Prostate gland (tissue), 2 donors: ENCODE measurements at regions not wholly inside any gene's neighbourhood (a gene's known extent, or its start where the extent isn't known, plus 50 kb on each side); places are given as distances from the start of the nearest gene placed in this dataset.

Source experiments
- DNase-seq: peaks from one replicate; pipeline ENCODE4 v3.0.0-alpha.2; 2019; ENCODE audit warnings: low spot score
- H3K27ac ChIP-seq, 2 donors: fragments of 200-600 bp; sonication (generic); 2 replicates each; pipeline ENCODE4 v1.5.1; 2017 to 2019
- H3K27me3 ChIP-seq: fragments of 200-600 bp; sonication (generic); replicated peaks from 2 replicates; pipeline ENCODE4 v1.5.1; 2019; ENCODE audit not compliant: insufficient read depth
- H3K36me3 ChIP-seq, 2 donors: fragments of 200-600 bp; sonication (generic); 1 replicate in 1 of 2; 2 replicates in 1 of 2; pipeline versions ENCODE4 v1.5.1 to v1.8.1; 2017 to 2019
- H3K4me1 ChIP-seq: fragments of 200-600 bp; sonication (generic); replicated peaks from 2 replicates; pipeline ENCODE4 v1.5.1; 2019
- H3K4me3 ChIP-seq, 2 donors: fragments of 200-600 bp; sonication (generic); 2 replicates each; pipeline ENCODE4 v1.5.1; 2017 to 2019
- H3K9me3 ChIP-seq: fragments of 200-600 bp; sonication (generic); 2 replicates; pipeline ENCODE4 v1.5.1; 2017
- POLR2A ChIP-seq: fragments of 450-650 bp; IDR thresholded peaks from one replicate; pipeline ENCODE4 v1.6.1; 2016; ENCODE audit warnings: antibody characterized with exemption, mild to moderate bottlenecking
- POLR2AphosphoS5 ChIP-seq: sonication (generic); formaldehyde crosslinking; IDR thresholded peaks from one replicate; pipeline ENCODE4 v1.6.1; 2017; ENCODE audit warnings: antibody characterized with exemption
- WGBS: methylation state at CpG from one replicate; pipeline ENCODE4 v1.1.5; 2018; 5-methylcytosine and 5-hydroxymethylcytosine counted together
- intact Hi-C: fragments of 100-400 bp; cut with DNase I; formaldehyde crosslinking; loops from one replicate; pipeline ENCODE4 v1.14.2; 2022
- TF ChIP-seq, protein P1 (sequence below), 4 experiments: fragments of 200-600 bp in 2 of 4; fragments of 450-650 bp in 2 of 4; sonication (generic) in 2 of 4; IDR thresholded peaks; 1 replicate in 3 of 4; 2 replicates in 1 of 4; pipeline ENCODE4 v1.5.1; 2016 to 2019; ENCODE audit warnings: antibody characterized with exemption in 4 of 4, mild to moderate bottlenecking in 2 of 4, moderate library complexity in 2 of 4

DNA sequence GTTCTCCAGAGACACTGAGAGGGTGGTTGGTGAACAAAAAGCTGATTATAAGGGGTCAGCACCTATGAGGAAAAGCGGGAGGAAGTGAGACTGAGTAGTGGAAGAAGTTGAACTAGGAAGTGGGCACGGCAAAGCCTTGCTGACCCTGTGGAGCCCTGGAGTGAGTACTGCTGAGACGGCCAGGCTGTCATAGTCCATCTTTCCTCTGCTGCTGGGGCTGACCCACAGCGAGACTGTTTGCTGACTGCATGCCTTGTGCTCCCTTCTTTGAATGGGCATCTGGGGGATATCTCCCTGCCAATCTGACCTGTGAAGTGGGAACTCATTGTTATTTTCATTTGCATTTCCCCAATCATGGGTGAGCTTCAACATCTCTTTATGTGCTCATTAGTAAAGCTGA, 92.4 kb upstream of the LDAH start:
- DNase-seq = no peak
- Histone ChIP-seq H3K9me3 (no peaks in the 10 kb centered on the region), H3K4me1 (peaks cover 9% of the 10 kb centered on the region), H3K27ac (no peak overlapping the region), H3K27me3 (no peaks in the 10 kb centered on the region), H3K36me3 (no peaks in the 10 kb centered on the region), H3K4me3 (no peak overlapping the region)
- TF ChIP-seq POLR2AphosphoS5 = no peak
- no peak for TF ChIP-seq POLR2A
- TF ChIP-seq, protein P1, sequence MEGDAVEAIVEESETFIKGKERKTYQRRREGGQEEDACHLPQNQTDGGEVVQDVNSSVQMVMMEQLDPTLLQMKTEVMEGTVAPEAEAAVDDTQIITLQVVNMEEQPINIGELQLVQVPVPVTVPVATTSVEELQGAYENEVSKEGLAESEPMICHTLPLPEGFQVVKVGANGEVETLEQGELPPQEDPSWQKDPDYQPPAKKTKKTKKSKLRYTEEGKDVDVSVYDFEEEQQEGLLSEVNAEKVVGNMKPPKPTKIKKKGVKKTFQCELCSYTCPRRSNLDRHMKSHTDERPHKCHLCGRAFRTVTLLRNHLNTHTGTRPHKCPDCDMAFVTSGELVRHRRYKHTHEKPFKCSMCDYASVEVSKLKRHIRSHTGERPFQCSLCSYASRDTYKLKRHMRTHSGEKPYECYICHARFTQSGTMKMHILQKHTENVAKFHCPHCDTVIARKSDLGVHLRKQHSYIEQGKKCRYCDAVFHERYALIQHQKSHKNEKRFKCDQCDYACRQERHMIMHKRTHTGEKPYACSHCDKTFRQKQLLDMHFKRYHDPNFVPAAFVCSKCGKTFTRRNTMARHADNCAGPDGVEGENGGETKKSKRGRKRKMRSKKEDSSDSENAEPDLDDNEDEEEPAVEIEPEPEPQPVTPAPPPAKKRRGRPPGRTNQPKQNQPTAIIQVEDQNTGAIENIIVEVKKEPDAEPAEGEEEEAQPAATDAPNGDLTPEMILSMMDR (IDR thresholded peaks at IDR 0.05) = no peak
- WGBS = 76% methylated on average over 4 of the region's 4 CpGs
- intact Hi-C loops = loop anchor here (5.0 to 10.0 kb wide), 2 partner anchors 90 to 253 kb away; partner anchors contain the start of gene LDAH

DNA sequence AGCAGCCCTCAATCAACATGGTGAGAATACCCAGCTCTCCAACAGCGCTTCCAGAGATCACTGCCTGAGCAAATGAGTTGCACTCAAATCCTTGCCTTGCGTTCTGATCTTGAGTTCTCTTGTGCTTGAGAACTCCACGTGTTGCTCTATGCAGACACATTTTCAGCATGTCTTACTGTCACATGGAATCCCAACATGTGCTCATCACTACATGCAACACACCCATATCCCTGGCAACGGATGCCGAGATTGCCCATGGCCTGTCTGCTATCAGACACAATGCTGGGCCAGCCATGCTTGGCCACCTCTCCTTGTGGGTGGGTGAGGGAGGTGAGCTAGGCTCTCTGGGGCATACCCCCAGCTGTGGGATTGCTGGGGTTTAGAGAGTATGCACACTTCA, 91.9 kb upstream of the LDAH start:
- DNase-seq = no peak
- Histone ChIP-seq H3K9me3 (no peaks in the 10 kb centered on the region), H3K36me3 (no peaks in the 10 kb centered on the region), H3K4me1 (peaks cover 9% of the 10 kb centered on the region), H3K27me3 (no peaks in the 10 kb centered on the region), H3K27ac (no peak overlapping the region), H3K4me3 (no peak overlapping the region)
- intact Hi-C loops = loop anchor here (5.0 to 10.0 kb wide), 2 partner anchors 90 to 252 kb away; partner anchors contain the start of gene LDAH
- TF ChIP-seq, protein P1 (IDR thresholded peaks at IDR 0.05) = no peak
- TF ChIP-seq POLR2A = no peak
- no peak for TF ChIP-seq POLR2AphosphoS5
- WGBS = 95% methylated on average over 5 of the region's 5 CpGs

DNA sequence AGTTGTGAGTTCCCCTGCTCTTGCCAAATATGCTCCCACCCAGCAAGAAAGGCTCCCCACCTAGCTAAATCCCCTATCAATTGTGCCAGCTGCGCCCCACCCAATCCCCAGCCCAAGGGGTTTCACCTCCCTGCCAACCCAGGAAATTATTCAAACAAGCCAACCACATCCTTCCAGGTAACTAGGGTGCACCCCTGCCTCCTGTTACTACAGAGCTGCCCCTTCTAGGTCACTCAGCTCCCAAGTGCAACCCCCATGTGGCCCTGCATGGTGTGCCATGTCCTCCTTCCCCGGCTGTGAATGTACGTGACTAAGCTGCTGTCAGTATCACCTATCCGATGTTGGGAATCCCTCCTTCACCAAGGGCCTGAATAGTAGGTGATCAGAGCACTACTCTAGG, 91.2 kb upstream of the LDAH start:
- TF ChIP-seq, protein P1 (IDR thresholded peaks at IDR 0.05) = no peak

DNA sequence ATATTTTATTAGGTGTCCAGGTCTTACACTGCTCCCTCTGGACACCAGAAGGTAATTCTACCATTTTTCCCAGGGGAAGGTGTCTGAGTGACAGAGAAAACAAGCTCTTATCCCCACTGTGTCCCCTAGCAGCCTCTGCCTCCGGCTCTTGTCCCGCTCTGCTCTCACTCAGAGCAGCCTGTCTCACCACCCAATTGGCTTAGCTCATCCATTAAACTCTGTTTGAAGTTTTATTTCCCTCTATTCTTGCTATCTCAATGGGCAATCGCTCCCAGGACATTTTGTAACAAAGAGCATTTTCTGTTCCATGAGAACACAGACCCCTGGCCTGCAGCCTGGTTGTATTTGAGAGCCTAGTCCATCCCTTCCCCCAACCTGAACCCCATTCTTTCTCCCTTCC, 90.6 kb upstream of the LDAH start:
- DNase-seq = peak; percentile 74
- TF ChIP-seq POLR2A (no peak), POLR2AphosphoS5 (peak; percentile 86)
- TF ChIP-seq, protein P1 (IDR thresholded peaks at IDR 0.05) = no peak
- intact Hi-C loops = loop anchor here (10.0 kb wide), 1 partner anchor 89 kb away; the partner anchor contains the start of gene LDAH

More for the DNA sequence above, 91.2 kb upstream of the LDAH start:
- no peaks in the 10 kb centered on the region for H3K27me3 ChIP-seq
- intact Hi-C loops = loop anchor here (10.0 kb wide), 1 partner anchor 89 kb away; the partner anchor contains the start of gene LDAH
- DNase-seq = no peak
- WGBS = 98% methylated on average over 4 of the region's 4 CpGs
- no peak overlapping the region for H3K4me3 ChIP-seq
- no peaks in the 10 kb centered on the region for H3K9me3 ChIP-seq
- H3K36me3 ChIP-seq = no peaks in the 10 kb centered on the region
- peaks cover 9% of the 10 kb centered on the region for H3K4me1 ChIP-seq
- peak overlapping the region; percentile 65 to 73 for H3K27ac ChIP-seq

DNA sequence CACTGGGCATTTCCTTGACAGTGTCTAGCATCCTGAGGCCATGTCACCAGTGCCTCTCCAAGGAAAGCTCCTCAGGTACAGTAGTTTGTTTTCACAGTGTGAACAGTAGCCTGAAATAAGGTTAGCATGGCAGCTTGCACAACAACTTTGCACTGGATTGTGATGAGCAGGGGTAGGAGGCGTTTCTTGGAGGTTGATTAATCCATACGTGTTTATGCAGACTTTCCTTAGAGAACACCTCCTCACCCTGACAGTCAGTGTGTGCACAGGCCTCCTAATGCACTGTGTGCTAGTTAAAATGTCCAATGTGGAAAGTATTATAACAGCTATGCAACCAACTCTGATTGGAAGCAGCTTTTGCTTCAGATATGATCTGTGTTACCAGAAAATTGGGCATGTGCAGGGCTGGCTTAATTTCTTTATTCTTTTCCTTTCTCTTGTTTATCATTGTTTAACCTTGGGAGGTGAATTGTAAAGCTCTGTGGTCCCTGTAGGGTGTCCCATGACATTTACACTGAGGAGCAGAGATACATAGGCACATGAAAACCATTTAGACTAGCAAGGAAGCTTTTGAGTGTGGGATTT, 77.2 kb upstream of the LDAH start:
- Histone ChIP-seq H3K36me3 (no peaks in the 10 kb centered on the region), H3K4me3 (no peak overlapping the region), H3K4me1 (no peaks in the 10 kb centered on the region), H3K27ac (no peak overlapping the region), H3K9me3 (no peaks in the 10 kb centered on the region), H3K27me3 (no peaks in the 10 kb centered on the region)
- TF ChIP-seq, protein P1 (IDR thresholded peaks at IDR 0.05) = no peak
- TF ChIP-seq POLR2A = no peak
- TF ChIP-seq POLR2AphosphoS5 = no peak
- DNase-seq = no peak
- intact Hi-C loops = no loop called here
- WGBS = 57% methylated on average over 2 of the region's 2 CpGs

More for the DNA sequence above, 90.6 kb upstream of the LDAH start:
- no peaks in the 10 kb centered on the region for H3K9me3 ChIP-seq
- H3K27me3 ChIP-seq = no peaks in the 10 kb centered on the region
- H3K4me1 ChIP-seq = peaks cover 9% of the 10 kb centered on the region
- peak overlapping the region; percentile 65 to 73 for H3K27ac ChIP-seq
- WGBS = 1% methylated on average over 3 of the region's 3 CpGs
- H3K36me3 ChIP-seq = no peaks in the 10 kb centered on the region
- H3K4me3 ChIP-seq = no peak overlapping the region
